GM18858 (cell line): ENCODE measurements at regions not wholly inside any gene's neighbourhood (a gene's known extent, or its start where the extent isn't known, plus 50 kb on each side); places are given as distances from the start of the nearest gene placed in this dataset.
"Not testable (repeated sequence)": the region's sequence is repeated elsewhere in the genome, so short reads cannot be mapped to it uniquely, and the experiment has no call there.

Experiments
- ATAC-seq: cut with Tn5 transposase; IDR thresholded peaks from one replicate; pipeline ENCODE4 v1.9.1; 2021; ENCODE audit not compliant: unreplicated experiment

DNA sequence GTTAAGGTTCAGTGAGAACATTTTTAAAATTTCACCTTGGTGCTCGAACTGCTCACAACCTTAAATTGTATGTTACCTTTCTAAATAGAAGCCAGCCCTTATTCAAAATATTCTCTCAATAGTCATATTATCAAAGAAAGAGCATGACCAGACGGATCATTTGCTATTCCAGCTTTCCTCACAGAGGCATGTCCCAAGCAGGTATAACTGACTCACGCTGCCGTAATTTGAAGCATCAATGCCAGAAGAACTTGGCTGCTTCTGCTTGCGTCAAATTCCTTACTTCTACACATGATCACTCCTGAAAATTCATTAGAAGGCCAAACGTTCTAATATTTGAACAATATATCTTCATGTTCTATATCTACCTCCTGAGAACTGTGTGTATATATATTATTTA lies 69.5 kb upstream of the VGLL4 start:
- ATAC-seq: no peak

DNA sequence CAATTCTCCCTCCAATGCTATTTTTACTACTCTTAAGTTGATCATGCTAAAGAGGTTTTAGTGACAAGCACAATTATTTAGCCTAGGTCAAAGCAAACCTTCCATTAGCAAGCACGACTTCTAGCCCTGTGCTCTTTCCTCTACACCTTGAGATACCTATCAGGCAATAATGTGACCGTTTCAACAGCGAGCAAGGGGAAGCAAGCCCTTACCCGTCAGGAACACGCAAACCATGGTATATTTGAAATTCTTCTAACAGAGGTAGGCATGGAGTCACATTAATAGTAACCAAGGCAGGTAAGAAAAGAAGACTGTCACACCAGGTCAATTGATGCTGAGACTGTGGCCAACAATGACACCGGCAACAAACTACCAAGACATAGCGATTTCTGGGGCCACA lies 68.9 kb upstream of the VGLL4 start:
- no peak for ATAC-seq

DNA sequence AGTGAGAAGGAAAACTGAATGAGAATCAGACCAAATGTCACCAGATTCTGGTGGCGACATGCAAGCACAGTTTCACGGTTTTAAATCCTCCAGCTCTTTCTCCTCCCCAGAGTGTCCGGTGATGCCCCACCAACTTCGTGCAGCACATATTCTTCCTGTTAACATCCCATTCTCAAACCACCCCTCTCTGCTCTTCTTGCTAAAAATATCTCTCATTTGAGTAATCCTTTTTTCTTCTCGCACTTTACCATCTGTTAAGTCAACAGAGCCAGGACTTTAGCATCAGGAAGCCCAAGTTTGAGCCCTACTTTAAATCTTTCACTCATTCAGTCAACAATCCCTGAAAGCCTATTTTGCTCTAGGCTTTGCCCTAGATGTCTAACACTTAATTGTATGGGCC lies 68.2 kb upstream of the VGLL4 start:
- no peak for ATAC-seq

DNA sequence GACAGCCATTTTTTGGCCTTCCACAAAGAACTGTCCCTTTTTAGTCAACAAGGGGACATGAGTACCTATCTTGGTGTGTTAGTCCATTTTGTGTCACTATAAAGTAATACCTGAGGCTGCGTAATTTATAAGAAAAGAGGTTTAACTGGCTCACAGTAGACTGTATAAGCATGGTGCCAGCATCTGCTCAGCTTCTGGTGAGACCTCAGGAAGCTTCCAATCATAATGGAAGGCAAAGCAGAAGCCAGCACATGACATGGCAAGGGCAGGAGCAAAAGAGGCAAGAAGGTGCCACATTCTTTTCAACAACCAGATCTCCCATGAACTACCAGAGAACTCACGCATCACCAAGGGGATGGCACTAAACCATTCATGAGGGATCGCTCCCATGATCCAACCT lies 66.1 kb upstream of the VGLL4 start:
- ATAC-seq: no peak

DNA sequence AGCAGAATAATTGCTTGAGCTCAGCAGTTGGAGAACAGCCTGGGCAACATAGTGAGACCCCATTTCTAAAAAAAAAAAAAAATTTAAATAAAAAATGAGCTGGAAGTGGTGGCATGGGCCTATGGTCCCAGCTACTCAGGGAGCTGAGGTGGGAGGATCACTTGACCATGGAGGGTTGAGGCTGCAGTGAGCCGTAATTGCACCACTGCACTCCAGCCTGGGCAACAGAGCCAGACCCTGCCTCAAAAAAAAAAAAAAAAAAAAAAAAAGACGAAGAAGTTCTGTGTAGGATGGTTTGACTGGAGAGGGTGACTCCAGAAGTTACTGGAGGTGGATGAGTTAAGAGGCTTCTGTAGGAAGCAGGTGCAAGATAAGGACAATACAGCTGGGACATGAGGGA lies 63.4 kb upstream of the VGLL4 start:
- not testable (repeated sequence) for ATAC-seq

DNA sequence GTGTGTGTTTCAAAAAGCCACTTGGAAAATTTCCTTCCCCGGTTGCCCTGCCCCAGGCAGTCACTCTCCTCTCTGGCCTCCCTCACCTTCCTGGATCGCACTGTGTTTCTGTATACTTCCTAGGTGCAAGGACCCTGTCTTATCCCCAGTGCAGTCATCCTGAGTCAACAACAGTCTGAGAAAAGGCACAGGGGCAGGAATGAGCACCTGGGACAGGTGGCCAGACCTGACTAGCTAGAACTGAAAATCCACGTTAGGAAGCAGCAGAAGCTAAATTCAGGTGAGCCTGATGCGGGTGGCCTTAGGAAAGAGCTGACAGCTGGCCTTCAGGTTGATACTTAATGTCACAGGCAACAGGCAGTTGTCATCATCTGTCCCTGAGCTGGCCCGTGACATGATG lies 62.9 kb upstream of the VGLL4 start:
- no peak for ATAC-seq

DNA sequence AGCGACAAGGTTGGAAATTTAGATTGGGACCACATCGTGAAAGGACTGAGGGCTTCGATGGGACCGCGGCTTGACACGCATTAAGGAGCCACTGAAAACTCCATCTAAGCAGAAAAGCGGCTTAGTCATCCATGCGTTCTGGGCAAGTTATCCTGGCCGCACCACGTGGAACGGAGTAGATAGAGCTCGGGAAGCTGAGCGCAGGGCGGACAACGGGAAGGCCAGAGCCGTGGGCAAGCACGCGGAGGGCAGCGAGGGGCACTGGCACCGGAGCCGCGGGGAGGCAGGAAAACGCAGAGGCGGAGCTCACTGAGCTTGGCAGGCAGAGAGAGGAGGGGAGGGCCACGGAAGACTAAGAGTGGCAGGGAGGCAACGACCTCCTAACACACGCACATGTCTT lies 61.3 kb upstream of the VGLL4 start:
- ATAC-seq: no peak

DNA sequence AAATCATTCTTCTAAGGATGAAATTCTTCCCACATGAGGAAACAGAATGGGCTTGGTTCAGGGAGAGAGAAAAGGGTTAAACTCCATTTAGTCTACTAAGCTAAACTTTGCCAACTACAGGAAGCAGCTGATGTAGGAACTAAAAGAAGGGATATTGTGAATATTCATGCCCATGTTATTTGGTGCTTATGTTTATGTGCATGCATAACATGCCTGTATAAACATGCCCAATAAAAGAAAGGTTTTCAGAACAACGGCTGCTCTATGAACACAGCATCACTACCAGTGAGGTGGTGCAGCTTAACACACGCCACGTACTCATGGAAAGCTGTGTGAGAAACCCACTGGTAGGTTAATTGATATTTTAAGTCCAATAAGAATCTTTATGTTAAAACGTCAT lies 59.4 kb upstream of the VGLL4 start:
- ATAC-seq: no peak

DNA sequence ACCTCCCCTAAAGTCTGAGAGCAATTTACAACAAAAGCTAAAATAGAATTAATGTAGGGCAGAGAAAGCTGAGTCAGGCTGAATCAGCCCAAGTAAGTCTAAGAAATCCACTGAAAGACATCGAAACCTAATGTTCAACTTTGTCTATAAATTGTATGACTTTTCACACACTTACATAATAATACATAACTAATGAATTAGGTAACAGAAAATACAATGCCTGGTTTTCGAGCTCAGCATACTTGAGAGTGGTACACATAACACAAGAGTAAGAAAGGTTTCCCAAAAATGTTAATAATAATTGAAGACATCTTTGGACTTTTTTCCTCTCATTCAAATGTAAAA lies 55.3 kb upstream of the VGLL4 start:
- no peak for ATAC-seq

DNA sequence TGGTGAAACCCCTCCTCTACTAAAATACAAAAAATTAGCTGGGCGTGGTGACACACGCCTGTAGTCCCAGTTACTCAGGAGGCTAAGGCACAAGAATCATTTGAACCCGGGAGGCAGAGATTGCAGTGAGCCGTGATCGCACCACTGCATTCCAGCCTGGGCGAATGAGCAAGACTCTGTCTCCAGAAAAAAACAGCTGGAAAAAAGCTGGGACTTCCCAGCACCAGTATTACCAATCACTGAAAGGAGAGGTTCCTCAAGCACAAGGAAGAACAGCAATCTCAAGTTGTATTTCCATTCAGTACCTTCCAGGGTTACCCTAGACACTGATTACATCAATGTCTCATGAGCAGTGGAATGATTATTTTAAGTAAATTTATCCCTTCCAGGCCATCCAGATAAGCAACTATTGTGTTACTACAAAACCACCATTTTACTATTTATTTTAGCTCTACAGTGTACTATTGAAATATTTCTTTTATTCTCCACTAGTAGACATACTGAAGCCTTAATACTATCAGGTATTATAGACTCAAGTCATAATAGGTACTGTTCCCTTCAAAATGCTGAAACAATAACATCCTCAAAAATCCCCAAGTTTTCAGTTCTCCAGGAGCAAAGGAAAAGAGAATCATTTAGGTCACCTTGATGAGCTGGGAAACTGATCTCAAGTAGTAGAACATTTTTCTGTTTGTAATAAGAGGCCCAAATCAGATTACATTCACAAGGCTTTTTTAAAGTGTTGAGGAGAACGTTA lies 54.8 kb upstream of the VGLL4 start:
- no peak for ATAC-seq

DNA sequence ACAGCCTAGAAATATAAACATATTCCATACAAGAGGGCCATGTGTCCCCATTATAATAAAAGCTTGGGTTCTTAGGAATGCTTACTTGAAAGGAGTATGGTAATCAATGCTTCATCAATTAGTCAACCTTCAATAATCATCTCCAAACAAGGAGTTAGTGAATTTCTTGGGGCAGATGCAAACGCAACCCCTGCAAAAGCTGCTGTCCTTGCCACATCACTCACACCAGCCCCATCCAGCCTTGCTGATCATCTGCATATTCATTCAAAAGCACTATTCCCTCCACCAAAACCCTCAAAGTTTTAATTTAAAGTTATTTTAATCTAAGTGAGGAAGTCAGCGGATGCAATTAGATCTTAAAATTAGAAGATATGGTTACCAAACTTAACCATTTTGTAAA lies 54.0 kb upstream of the VGLL4 start:
- no peak for ATAC-seq

DNA sequence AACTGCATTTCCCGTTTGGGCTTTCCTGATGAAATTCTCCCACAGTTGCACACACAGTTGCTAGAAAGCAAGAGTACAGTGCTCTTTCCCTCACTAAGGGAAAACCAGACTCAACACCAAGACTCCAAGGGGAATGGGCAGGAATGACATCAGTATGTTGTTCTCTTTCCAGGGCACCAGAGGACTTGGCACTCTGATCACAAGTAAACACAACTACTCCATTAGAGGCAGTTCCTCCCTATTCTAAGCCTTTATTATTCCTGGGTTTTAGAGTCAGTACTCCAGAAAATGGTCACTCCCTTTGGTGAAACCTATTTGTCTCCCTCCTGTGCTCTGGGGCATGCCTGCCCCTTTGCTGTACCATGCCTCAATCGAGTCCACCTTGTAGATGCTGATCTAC lies 52.3 kb upstream of the VGLL4 start:
- no peak for ATAC-seq
